ENCODE measurements at regions not wholly inside any gene's neighbourhood (a gene's known extent, or its start where the extent isn't known, plus 50 kb on each side); places are given as distances from the start of the nearest gene placed in this dataset.

DNA sequence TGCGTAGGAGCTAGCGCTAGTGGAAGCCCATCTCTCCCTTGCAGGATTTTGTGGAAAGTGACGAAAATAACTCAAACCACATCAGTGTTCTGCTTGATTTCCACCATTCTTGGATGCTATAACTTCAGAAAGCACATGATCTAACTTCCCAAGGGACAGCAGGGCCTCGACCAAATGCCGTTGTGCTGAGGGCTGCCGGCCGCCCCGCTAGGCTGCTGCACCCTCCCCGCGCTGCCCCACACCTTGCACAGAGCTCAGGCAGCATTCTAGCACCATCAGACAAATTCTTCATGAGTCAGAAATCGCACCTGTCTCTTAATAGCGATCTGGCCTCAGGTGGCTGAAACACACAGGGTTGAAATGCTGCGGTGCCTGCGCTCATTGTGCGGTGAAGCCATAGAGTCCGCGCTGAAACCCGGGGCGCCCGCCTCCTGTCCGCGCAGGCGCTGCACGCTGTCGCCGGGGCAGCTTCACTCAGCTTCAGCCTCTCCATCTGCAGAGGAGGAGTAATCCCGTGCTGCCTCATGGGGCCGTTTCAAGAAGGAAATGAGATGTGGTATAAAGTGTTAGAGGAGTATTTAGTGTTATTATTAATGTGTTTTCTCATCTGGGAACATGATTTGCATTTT lies 59.2 kb upstream of the B3GAT1 start:
- Histone ChIP-seq H3K27ac (ENCODE audit: low read depth, low read length) (no peak overlapping the region), H3K4me3 (replicated peaks in 1 of 2; ENCODE audit: low read depth in 1 of 2, low read length in 2 of 2) (no peak overlapping the region), H3K4me1 (ENCODE audit: control insufficient read depth in 1 of 2, insufficient read depth in 2 of 2, low read length in 2 of 2) (no peaks in the 10 kb centered on the region), H3K79me2 (ENCODE audit: insufficient read depth, low read length) (no peaks in the 10 kb centered on the region), H3K27me3 (ENCODE audit: insufficient read depth, low read length) (peaks cover 67% of the 10 kb centered on the region), H3K9ac (ENCODE audit: low read length) (no peak overlapping the region), H4K20me1 (ENCODE audit: insufficient read depth) (no peaks in the 10 kb centered on the region), H3K9me2 (ENCODE audit: insufficient read depth) (no peaks in the 10 kb centered on the region), H3K9me3 (ENCODE audit: control insufficient read depth in 1 of 2, insufficient read depth in 1 of 2, low read depth in 1 of 2, low read length in 2 of 2) (no peaks in the 10 kb centered on the region), H3K4me2 (ENCODE audit: low read length) (no peak overlapping the region), H3K36me3 (ENCODE audit: control insufficient read depth in 1 of 2, insufficient read depth in 2 of 2, low read length in 2 of 2) (no peaks in the 10 kb centered on the region), H2AFZ (ENCODE audit: low read depth, low read length, poor library complexity, severe bottlenecking) (no peak overlapping the region)
- ChIA-PET POLR2A (no interaction called here), CTCF (no interaction called here), RAD21 (ENCODE audit: low non-redundant PET in 1 of 2, low total read pairs in 2 of 2, uncharacterized antibody in 2 of 2, unreplicated experiment in 2 of 2) (no interaction called here)
- no TSS peak for BruUV-seq (replicated peaks)
- TF ChIP-seq SIN3A (IDR thresholded peaks at IDR 0.05; ENCODE audit: low read depth), result no peak
- no peak for TF ChIP-seq EZH2 (IDR thresholded peaks at IDR 0.05)
- TF ChIP-seq, protein P1, sequence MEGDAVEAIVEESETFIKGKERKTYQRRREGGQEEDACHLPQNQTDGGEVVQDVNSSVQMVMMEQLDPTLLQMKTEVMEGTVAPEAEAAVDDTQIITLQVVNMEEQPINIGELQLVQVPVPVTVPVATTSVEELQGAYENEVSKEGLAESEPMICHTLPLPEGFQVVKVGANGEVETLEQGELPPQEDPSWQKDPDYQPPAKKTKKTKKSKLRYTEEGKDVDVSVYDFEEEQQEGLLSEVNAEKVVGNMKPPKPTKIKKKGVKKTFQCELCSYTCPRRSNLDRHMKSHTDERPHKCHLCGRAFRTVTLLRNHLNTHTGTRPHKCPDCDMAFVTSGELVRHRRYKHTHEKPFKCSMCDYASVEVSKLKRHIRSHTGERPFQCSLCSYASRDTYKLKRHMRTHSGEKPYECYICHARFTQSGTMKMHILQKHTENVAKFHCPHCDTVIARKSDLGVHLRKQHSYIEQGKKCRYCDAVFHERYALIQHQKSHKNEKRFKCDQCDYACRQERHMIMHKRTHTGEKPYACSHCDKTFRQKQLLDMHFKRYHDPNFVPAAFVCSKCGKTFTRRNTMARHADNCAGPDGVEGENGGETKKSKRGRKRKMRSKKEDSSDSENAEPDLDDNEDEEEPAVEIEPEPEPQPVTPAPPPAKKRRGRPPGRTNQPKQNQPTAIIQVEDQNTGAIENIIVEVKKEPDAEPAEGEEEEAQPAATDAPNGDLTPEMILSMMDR (IDR thresholded peaks at IDR 0.05 in 2 of 3, conservative IDR thresholded peaks at IDR 0.05 in 1 of 3; ENCODE audit: borderline replicate concordance in 1 of 3, insufficient read depth in 1 of 3, low read depth in 2 of 3, low read length in 2 of 3), result no peak
- TF ChIP-seq YY1 (IDR thresholded peaks at IDR 0.05; ENCODE audit: extremely low read depth, insufficient replicate concordance, low read depth, low read length), result no peak
- TF ChIP-seq EGR1 (IDR thresholded peaks at IDR 0.05; ENCODE audit: low read depth), result no peak
- TF ChIP-seq, protein P2, sequence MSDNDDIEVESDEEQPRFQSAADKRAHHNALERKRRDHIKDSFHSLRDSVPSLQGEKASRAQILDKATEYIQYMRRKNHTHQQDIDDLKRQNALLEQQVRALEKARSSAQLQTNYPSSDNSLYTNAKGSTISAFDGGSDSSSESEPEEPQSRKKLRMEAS (IDR thresholded peaks at IDR 0.05), result no peak
- TF ChIP-seq, protein P3, sequence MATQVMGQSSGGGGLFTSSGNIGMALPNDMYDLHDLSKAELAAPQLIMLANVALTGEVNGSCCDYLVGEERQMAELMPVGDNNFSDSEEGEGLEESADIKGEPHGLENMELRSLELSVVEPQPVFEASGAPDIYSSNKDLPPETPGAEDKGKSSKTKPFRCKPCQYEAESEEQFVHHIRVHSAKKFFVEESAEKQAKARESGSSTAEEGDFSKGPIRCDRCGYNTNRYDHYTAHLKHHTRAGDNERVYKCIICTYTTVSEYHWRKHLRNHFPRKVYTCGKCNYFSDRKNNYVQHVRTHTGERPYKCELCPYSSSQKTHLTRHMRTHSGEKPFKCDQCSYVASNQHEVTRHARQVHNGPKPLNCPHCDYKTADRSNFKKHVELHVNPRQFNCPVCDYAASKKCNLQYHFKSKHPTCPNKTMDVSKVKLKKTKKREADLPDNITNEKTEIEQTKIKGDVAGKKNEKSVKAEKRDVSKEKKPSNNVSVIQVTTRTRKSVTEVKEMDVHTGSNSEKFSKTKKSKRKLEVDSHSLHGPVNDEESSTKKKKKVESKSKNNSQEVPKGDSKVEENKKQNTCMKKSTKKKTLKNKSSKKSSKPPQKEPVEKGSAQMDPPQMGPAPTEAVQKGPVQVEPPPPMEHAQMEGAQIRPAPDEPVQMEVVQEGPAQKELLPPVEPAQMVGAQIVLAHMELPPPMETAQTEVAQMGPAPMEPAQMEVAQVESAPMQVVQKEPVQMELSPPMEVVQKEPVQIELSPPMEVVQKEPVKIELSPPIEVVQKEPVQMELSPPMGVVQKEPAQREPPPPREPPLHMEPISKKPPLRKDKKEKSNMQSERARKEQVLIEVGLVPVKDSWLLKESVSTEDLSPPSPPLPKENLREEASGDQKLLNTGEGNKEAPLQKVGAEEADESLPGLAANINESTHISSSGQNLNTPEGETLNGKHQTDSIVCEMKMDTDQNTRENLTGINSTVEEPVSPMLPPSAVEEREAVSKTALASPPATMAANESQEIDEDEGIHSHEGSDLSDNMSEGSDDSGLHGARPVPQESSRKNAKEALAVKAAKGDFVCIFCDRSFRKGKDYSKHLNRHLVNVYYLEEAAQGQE (IDR thresholded peaks at IDR 0.05; ENCODE audit: low read depth), result no peak
- DNase-seq (ENCODE audit: low read depth, low spot score) (no peak), ATAC-seq (no peak)
- intact Hi-C loops (cut with micrococcal nuclease), result no loop called here

Measured in HCT116 (cell line).